NCI-H128 (cell line): ENCODE measurements at regions not wholly inside any gene's neighbourhood (a gene's known extent, or its start where the extent isn't known, plus 50 kb on each side); places are given as distances from the start of the nearest gene placed in this dataset.

Source experiments
- DNase-seq: peaks from one replicate; lab custom pipeline; 2025; ENCODE audit not compliant: unreplicated experiment; lab: John Stamatoyannopoulos, UW

DNA sequence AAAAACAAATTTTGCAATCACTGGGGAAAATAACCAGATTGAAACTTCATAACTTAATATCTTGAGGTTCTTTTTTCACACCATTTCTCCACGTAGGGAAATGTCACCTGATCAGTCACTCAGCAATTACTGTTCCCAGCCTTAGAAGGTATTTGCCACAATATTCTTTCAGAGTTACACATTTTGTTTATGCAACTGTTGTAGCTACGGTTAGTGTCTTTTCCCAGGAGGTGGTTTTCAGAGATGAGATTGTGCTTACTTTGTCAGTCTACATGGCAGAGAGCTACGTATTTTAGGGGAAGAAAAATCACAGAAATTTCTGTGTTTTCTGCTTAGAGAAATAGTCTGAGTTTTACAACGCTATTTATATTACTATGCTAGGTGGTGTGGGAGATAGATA is 792.8 kb upstream of the B3GALT2 start:
- DNase-seq = no peak

DNA sequence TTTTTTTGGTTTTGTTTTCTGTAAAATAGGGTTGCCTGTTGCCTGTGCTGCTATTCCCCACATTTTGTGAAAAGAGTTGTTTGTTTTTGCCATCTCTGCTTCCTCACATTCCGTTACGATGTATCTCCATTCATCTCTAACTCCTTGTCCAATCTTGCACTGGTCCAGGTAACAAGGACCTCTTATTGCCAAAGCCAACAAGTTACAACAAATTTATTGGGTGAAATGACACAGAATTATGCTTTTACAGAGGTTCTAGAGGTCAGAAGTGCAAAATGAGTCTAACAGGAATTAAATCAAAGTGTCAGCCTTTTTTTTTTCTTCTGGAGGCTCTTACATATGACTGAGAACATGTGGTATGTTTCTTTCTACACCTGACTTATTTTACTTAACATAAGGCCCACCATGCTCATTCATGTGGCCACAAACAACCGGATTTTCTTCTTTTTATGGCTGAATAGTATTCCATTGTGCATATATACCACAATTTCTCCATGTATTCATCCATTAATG is 787.9 kb upstream of the B3GALT2 start:
- DNase-seq = no peak

DNA sequence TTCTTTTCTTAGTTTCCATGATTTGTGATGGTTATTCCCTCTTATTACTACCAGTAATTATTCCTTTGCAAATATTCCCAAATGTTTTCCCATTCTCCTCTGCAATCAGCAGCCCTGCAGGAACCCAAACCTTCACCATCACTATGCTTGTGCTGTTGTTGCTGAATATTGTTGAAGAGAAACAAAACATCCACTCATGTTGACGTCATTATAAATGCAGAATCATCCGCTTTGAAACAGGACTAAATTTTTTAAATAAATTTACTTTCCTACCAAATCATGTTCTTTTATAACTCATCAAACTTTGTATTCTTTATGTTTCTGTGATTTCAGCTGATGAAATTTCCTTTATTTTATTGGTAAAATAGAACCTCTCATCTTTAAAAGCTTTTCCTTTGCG is 787.0 kb upstream of the B3GALT2 start:
- DNase-seq = no peak

DNA sequence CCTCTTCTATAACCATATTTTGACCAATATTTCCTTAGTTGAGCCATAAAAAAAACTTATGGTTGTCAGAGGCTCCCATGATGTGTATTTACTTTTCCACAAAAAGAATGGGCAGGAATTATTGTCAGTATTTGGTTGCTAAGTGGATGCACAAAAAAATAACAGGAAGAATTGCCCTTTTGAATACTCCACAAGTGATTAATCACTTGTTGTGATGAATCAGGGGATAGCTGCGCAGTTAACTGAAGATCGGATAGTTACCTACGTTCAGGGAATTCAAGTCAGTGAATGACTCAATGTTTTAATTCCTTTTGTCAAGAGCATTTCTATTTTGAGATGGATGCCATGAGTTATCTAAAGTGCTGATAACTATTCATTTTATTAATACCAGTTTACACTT is 785.2 kb upstream of the B3GALT2 start:
- DNase-seq = no peak

DNA sequence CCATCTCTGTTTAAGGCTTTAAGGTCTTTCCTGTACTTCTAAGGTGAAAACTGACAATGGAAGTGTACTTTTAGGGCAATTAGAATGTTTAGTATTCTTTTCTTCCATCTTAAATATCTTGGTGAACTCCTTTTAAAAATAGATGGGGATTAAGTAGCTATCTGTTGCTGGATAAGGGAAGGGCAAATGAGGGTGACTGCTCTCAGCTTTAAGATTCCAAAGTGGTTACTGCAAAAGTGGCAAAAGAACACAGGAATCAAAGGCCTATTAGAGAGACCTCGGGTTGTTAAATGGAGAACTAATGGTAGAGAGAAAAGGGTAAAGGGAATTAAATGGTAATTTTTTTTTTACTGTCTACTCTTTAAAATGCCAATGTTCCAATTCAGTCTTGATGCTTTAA is 774.1 kb upstream of the B3GALT2 start:
- no peak for DNase-seq

DNA sequence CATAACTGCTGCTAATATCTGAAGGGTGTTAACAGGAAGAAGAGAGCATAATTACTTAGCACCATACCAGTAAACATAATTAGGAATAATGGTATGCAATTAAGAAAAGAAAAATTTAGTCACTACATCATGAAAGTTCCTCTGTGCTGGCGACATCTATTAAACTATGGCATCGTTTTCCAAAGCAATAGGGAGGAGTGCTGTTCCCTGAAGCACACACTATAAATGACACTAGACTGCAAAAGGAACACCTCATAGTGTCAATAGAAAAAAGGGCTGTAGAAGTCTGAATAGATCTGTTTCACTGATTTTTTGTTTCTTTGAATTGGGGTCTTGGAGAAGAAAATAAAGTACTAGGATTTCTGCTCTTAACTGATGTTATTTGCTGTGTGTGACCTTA is 773.6 kb upstream of the B3GALT2 start:
- DNase-seq = no peak

DNA sequence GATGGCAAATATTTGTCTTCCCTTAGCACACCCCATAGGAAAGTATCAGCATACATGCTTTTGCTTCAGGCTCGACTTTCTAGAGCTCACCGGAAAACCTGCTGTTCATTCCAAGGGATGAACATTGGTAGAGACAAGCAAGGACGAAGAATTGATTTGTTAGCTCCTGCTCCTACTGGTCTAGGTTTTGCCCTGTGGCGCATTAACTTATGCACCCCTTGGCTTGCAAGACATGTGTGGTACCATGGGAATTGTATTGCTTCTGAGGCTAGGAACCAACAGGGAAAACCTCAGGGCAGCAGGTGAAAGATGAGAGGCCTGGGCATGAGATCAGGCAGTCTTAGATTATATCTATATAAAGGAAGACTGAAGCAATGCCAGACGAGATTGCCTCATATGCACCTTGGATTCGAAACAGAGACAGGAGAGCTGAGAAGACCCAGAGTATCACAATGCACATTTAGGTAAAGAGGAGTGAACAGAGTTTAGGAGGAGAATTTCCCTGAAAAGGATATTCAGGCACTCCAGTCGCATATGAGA is 771.2 kb upstream of the B3GALT2 start:
- DNase-seq = no peak

DNA sequence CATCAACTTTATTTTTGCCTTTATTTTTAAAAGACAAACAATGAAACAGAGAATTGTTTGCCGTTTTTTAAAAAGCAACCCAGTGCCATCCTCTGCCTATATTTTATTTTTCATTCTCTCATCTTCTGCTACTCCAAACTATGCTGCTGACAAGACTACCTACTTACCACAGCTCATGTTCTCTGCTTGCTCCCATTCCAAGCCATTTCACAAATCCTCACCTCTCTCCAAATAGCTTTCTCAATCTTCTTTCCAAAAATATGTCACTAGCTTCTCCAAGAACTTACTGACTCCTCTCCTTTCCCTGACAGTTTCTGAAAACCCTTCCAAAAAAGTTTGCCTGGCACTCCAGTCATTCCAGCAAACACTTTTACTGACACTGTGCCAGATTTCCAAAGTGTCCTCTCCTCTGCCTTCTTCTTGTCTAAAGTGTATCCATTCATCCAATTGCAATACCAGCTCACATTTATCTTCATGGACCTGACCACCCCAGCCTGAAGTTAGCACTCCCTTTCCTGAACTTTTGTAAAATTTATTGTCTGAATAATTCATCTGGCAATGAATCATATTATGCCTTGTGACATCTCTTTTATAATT is 766.5 kb upstream of the B3GALT2 start:
- DNase-seq = no peak

DNA sequence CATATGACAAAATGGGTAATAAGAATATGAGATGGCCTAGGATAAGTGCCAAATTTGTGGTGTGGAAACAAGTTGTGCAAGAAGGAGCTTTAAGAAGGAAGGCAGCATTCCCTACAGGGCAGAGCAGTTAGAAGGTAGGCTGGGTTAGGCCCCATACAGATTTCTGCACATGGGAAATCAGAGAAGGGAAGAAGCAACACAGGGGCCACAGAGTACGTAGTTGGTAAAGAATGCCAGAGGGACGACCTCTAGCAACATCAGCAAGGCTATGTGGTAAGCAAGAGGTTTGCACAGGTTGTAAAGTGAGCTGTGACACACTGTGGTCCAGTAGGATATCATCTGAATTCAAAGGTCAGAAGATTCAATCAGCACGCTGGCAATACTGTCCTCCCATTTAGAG is 765.6 kb upstream of the B3GALT2 start:
- no peak for DNase-seq

DNA sequence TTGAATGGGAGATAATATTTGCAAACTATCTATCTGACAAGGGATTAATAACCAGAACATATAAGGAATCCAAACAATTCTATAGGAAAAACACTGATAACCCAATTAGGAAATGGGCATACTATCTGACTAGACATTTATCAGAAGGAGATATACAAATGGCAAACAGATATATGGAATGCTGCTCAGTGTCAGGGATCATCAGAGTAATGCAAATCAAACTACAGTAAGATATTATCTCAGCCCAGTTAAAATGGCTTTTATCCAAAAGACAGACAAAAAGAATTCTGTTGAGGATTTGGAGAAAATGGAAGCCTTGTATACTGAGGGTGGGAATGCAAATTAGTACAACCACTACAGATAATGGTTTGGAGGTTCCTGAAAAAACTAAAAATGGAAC is 758.0 kb upstream of the B3GALT2 start:
- no peak for DNase-seq

DNA sequence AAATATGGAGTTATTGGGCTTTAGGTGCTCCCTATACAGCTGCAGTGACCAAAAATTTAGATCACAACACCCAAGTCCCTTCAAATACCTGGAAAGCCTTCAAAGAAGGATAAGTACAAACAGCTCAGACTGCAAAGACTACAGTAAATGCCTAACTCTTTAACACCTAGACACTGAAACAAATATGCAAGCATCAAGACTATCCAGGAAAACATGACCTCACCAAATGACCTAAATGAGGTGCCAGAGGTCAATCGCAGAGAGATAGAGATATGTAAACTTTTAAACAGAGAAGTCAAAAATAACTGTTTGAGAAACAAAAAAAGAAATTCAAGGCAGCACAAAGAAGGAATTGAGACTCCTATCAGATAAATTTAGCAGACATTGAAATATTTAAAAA is 753.8 kb upstream of the B3GALT2 start:
- DNase-seq = no peak

DNA sequence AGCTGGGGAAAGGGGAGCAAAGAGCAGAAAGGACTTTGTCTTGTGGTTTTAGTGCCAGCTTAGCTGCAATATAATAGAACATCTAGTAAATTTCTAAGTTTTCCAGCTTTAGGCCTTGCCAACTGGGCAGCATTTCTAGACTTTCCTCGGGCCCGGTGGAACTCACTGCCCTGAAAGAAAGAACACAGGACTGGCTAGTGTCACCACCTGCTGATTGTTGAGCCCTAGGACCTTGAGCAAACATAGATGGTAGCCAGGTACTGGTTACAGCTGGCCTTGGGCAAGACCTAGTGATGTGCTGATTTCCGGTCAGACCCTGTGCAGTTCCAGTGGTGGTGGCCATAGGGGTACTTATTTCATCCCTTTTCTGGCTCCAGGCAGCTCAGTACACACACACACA is 753.2 kb upstream of the B3GALT2 start:
- DNase-seq = no peak

DNA sequence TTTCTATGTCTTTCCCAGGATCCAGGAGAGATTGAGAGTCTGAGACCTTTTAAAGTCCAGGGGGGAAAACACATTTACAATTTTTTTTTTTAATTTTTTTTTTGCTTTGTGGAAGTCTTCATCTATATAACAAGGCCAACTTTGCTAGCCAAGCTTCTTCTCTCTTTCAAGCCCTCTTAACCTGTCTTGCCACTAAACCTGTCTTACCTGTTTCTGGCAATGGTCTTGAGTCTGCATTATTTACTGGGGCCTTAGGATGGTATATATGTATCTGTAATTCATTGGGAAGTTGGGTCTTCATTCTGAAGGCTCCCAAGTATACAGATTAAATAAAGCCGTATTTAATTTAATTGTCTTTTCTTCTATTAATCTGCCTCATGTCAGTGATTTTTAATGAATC is 750.9 kb upstream of the B3GALT2 start:
- no peak for DNase-seq

DNA sequence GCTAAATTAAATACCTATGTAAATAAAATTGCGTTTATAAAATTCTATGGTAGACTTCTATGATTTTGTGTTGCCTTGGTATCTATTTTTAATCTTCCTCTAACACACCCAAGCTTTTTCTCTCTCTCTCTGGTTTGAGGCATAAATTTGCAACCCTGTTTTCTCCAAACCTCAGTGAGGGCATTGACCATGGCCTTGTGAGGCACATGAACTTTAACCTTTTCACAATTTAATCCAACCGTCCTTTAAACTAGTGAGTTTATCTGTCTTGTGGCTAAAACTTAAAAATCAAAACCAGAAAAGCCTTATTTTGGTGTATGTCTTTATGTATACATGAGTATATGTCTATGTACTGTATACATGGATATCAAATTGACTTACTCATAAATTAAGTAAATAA is 746.6 kb upstream of the B3GALT2 start:
- DNase-seq = no peak

DNA sequence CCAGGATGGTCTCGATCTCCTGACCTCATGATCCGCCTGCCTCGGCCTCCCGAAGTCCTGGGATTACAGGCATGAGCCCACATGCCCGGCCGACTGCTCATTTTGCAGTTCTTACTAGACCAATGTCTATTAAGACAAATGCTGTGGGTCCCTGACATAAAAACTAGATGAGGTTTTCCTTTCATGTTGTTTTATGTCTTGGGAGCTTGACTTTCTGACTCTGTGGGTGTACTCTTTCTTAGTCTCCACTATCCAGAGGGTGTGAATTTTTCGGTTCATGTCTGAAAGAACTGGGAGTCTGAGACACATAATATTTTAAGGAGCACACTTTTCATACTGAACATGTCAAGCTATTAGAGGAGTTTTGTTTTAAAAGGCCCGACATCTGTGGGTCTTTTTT is 744.9 kb upstream of the B3GALT2 start:
- no peak for DNase-seq

DNA sequence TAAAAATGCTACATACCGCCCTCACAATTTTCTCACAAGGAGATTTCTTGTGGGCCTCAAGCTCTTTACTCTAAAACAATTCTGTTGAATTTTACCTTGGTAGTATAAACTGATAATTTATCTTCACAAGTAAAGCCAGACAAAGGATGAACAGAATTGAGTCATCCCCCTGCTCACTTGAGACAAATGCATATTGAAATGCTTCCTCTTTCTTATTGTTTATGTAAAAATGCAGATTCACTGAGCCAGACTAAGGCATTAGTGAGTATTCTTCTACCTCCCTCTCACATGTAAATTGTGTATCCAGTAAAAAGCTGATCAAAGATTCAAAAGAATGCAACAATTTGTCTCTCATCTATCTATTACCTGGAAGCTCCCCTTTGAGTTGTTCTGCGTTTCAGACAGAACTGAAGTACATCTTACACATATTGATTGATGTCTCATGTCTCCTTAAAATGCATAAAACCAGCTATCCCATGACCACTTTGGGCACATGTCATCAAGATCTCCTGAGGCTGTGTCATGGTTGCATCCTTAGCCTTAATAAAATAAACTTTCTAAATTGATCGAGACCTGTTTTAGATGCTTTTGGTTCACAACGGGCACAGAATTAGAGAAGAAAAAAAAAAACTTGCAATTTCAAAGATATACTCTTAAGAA is 743.1 kb upstream of the B3GALT2 start:
- no peak for DNase-seq

DNA sequence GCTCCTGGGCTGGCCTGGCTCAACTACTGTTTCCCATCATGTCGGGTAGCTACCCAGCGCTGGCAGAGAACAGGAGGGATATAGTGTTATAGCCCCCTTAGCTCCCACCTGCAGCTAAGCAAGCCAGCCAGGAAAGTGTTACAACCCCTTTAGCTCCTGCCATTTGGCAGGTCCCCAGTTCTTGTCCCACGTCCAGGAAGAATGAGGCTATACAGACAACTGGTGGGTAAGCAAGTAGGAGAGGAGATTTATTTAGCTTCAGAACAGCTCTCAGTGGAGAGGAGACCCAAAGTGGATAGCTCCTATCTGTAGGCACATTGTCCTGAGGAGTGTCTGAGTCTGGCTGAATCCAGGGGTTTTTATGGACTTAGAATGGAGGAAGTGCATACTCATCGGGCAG is 741.1 kb upstream of the B3GALT2 start:
- DNase-seq = no peak

DNA sequence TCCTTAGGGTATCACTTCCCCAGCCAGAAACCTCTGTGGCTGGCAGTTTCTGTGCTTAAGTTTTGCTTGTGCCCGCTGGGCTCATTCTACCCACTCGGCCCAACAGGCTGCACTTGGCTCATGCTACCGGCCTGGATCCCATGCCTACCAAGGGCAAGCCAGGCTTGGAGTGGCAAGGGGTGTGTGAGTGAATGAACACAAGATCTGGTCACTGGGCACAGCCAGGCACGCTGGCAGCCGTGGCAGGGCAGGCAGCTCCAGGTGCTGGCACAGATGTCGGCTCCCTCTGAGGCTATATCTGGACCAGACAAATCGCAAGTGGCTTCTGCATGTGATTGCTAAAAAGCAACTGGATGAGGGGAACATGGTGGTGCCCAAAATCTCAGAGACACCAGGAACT is 740.5 kb upstream of the B3GALT2 start:
- no peak for DNase-seq

DNA sequence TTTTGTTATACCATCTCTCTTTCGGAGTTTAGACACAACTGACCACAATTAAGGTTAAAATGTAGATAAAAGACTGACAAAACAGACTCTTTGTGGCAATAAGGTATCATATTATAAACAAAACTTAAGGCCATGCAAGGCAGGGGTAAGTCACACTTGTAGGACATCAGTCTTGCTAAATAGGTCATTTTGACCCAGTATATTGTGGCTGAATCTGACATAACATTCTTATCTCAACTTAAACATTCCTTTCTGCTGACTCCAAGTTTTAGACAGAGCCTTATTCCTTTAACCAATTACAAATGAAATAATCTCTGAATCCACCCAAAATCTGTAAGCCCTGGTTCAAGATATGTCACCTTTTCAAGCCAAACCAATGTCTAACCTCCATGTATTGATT is 733.4 kb upstream of the B3GALT2 start:
- no peak for DNase-seq

DNA sequence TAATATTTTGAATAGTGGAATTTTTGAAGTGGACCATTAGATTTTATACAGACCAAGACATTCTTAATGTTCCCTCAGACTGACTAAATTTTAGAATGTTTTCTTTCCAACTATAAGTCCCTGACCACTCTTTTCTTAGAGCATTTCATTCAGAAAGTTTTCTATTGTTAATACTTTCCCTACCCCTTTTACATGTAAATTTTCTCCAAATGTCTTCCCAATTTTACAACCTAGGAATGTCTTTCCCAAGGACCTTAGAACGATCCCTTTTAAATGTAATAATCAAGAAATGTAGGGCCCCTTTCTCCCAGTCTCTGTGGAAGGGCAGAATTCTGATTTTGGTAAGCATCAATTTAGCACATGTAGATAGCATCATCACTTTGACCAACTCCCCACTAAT is 730.0 kb upstream of the B3GALT2 start:
- no peak for DNase-seq

DNA sequence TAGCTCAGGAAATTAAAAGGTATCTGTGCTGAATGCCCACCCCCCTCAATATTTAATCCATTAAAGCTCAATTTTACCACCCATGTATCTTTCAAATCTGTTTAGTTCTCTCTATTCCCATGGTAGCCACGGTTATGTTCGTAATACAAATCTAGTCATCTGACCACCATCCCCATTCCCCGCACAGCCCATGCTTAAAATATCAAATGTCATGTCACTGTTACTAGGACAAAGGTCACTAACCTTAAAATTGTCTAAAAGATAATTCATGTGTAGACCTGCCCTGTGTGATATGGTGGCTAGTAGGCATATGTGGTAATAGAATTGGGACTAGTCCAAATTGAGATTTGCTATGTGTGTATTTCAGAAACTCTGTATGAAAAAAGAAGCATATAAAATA is 728.5 kb upstream of the B3GALT2 start:
- DNase-seq = no peak

DNA sequence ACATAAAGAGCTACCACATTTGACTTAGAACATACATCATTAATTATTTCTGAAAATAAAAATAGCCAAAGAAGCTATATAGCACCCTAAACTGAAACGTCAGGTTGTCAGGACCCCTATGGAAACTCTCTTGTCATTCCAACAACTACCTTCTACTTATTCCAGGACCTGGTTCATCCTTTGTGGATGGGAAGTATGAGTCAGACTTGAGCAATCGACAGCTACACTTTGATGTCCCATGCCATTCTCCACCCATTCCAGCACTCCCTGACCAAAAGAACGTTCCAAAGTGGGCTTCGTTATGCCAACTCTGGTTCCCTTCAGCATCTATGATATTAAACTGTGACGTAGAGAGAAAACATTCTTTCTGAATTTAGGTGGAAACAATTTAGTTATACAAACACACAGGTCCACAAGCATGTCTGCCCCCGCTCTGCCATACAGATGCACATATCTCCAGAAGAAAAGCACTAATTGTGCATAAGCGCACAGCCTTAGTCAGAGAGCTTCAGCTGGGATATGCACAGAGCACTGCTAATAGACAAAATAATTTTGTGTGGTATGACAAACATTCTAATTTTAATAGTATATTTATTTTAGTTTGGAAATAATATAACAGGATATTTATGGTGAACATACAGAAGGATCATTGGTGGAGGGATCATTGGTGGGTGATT is 723.1 kb upstream of the B3GALT2 start:
- DNase-seq = no peak
